T47D (cell line): ENCODE measurements at regions not wholly inside any gene's neighbourhood (a gene's known extent, or its start where the extent isn't known, plus 50 kb on each side); places are given as distances from the start of the nearest gene placed in this dataset.
"Not testable (repeated sequence)": the region's sequence is repeated elsewhere in the genome, so short reads cannot be mapped to it uniquely, and the experiment has no call there.

Experiments used
- DNase-seq, 2 experiments: peaks; one replicate each; pipeline versions ENCODE4 v3.0.0 to v3.0.0-alpha.2; 2011 to 2012; ENCODE audit warnings: low read depth in 1 of 2, low spot score in 1 of 2
- JUND ChIP-seq: IDR thresholded peaks from 2 replicates; pipeline ENCODE4 v1.6.1; 2012; ENCODE audit warnings: low read depth
- in situ Hi-C: cut with HindIII; loops from 2 replicates; pipeline ENCODE4 v1.10.0; 2016; ENCODE audit warnings: low sequenced_read_pairs, low pct_unique_long_range_greater_than_20kb

DNA sequence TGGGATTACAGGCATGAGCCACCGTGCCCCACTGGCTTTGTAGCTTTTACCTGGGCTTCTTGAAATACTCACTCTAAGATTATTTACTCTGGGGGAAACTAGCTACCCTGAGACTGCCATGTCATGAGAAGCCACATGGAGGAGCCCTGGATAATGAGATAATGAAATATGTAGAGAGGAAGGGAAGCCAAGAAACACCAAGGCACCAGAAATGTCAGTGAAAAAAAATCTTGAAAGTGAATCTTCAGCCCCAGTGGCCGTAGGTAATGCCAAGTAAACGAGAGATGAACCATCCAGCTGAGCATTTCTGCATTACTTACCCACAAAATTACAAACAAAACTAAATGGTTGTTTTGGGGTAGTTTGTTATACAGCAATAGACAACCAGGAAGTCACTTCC is 125.6 kb downstream of the APIP start:
- in situ Hi-C loops = no loop called here
- no peak for TF ChIP-seq JUND
- peak in 1 of 2 experiments; percentile 62 for DNase-seq

DNA sequence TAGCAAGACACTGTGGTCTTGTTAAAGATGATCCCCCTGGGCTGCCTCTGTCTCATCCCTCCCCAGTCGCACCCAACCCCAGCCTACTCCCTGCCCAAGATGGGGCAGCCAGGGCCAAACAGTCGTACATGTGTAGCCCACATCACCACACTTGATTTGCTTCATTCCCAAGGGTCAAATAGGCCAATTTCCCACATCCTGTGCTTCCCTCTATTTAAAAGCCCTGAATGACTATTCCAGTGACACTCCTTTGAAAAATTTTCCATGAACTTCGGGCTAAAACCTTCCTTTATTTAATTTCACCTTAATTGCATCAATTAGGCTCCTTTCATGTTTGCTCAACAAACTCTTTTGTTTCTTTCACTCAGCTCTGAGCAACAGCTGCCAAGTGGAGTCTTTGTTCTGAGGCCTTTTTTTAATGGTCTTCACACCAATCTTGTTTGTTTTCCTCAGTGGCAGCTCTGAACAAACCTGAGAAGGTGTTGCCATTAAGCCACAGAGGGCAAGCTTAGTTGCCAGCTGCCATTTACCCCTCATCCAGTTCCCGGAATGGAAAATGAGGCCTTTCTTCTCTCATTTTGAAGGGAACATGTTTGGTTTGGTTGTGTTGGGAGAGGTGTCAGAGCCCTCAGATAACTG is 126.9 kb downstream of the APIP start:
- no peak for TF ChIP-seq JUND
- in situ Hi-C loops = no loop called here
- no peak for DNase-seq

DNA sequence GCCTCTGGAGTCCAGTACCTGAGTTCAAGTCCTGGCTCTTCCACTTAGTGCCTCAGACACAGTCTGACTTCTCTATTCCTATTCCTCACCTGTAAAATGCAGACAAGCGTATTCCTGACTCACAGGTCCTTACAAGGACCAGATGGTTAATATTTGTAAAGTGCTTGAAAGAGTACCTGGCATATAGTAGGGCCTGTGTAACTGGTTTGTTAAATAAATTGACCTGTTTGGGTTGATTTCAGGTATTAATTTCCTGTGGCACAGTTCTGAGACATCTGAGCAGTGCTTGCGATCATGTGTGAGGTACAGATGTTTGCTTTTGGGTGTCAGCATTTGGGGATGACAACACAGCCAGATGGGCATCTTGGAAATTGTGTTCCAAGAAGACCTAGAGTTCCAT is 127.5 kb downstream of the APIP start:
- in situ Hi-C loops = no loop called here
- no peak for TF ChIP-seq JUND
- DNase-seq = peak in 1 of 2 experiments; percentile 61

DNA sequence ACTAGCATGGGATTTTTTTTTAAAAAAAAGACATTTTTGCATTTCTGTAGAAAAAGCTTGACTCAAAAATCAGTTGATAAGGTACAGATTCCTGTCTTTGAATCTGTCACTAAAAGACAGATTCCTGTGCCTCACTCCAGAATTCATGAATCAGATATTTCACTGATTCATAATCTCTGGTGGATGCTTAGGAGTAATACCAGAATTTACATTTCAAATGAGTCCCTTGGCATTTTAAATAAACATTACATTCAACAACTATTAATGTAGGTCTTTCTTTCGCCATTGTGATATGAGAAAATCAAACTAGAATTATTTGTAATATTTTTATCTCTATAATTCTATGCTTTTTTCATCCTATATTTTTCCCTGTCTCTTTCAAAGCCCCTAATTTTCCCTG is 128.3 kb downstream of the APIP start:
- no peak for TF ChIP-seq JUND
- no peak for DNase-seq
- in situ Hi-C loops = no loop called here

DNA sequence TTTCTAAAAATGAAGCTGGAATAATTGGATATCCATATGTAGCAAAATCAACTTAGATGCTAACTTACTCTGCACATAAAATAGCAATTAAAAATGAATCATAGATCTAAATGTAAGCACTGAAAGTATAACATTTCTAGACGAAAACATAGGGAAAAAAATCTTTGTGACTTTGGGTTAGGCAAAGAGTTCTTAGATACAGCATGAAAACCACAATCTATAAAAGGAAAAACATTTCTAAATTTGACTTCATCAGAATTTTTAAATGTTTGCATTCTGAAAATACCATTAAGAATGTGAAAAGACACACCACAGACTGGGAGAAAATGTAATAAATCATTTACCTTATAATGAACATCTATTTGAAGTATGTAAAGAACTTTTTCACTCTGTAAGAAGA is 128.8 kb downstream of the APIP start:
- DNase-seq = no peak
- in situ Hi-C loops = no loop called here
- TF ChIP-seq JUND = no peak

DNA sequence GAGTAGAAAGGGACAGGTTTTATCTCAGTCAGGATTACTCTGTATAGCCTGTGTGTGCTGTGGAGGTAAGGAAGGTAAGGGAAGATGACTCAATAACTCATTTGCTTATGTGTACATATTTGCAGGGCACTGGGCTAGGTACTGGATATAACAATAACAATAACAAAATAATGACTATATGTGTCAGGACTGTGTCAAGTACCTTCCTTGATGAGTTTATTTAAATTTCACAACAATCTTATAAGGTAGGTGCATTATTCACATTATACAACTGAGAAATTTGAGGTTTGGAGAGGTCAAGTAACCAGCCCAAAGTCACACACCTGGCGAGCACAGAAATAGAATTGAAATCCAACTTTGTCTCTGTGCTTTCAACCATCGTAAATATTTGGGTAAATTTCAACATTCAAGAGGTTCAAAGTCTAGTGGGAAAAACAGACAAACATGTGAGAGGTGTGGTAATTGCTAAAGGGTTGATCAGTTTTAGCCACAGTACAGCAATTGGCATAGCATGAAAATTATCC is 131.8 kb downstream of the APIP start:
- in situ Hi-C loops = no loop called here
- no peak for DNase-seq
- TF ChIP-seq JUND = no peak

DNA sequence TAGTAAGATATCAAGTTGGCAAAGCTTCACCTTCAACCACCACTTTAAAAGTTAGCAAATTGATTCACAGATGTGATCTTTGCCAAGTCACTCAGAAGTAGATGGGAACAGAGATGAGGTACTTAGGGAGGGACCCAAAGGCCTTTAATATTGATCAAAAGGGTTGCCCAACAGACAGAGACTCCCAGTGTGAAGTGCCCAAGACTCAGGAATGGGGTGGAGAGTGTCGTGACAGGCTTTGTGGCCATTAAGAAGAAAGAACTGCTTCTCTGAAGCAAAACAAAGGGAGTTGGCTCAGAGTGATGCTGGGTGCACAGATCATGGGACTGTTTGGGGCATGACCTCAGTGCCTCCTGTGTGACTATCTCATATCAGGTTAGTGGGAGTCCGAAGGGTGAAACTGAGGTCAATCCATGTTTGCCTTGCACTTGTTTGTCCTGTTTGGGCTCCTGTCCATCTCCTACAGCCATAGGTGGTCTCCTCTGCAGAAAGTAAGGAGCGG is 132.3 kb downstream of the APIP start:
- TF ChIP-seq JUND = no peak
- DNase-seq = no peak
- in situ Hi-C loops = no loop called here

DNA sequence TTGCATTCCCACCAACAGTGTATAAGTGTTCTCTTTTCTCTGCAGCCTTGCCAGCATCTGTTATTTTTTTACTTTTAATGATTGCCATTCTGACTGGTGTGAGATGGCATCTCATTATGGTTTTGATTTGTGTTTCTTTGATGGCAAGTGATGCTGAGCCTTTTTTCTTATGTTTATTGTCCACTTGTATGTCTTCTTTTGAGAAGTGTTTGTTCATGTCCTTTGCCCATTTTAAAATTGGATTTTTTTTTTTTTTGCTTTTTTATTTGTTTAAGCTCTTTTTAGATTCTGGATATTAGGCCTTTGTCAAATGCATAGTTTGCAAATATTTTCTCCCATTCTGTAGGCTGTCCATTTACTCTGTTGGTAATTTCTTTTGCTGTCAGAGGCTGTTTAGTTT is 134.4 kb downstream of the APIP start:
- in situ Hi-C loops, DNase-seq: not testable (repeated sequence)

DNA sequence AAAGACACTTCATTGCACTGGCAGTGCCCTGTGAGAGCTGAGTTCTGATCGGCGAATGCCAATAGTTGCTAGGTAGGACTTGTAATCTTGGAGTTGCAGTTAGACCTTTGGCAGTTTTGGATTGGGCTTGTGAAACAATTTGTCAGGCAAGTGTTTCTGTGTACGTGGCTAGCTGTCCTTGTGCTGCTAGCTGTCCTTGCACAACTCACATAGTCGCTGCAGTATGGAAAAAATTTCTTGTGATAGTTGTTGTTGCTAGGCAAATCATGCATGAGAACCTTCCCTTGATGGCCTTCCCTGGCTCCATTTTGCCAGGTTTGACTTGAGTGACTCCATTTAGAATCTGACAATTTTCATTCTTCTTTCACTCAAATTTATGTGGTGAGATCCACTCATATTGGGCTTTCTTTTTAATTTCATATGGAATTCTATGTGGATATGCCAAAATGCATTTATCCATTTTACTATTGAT is 140.7 kb downstream of the APIP start:
- DNase-seq = no peak
- TF ChIP-seq JUND = no peak
- in situ Hi-C loops = no loop called here

DNA sequence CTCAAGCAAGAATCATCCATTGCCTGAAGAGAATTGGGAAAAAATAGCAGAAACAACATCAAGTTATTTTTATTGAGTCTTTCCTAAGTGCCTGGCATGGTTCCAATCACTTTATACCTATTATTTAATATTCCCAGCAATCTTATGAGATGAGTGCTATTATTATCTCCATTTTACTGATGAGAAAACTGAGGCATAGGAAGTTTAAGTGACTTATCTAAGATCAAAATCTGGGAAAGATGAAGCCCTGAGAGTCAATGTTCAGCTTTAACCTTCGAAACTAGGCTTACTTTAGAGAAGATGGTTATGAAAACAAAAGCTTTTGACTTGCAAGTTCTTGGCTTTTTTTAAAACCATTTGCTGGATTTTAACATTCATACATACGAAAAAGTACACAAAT is 141.6 kb downstream of the APIP start:
- in situ Hi-C loops = no loop called here
- DNase-seq = no peak
- TF ChIP-seq JUND = no peak

DNA sequence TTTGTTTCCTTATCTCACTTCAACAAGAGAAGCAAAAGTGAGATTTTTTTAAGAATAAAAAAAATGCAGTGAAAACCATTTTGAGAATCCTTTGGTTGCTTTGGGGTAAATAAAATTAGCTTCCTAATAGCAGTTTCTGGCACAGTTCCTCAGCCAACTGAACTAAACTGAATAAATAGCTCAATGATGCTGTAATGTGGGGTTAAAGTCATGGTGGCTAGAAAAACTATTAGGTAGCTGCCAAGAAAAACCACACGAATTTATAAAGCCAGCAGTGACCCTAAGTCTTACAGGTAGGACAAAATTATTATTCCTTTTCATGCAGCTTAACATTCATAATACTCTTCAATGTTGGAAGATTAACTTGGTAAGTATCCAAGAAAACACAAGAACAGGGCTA is 142.4 kb downstream of the APIP start:
- in situ Hi-C loops = no loop called here

DNA sequence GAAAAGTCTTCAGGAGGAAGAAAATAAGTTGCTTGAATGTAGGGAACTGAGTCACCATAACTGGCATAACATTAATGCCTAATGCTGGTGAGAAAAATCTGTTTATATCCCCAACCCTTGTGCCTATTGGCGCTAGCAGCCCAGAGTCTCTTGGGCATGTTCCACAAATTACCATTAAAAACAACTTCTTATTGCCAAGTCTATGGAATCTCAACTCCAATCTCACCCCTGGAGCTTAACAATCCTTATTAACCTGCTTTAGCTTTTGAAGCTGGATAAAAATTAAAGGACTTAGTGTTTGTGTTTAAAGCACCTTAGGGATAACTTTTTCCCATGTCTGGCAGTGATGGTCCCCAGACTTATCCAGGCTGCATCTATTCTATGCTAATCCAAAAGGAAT is 143.0 kb downstream of the APIP start:
- in situ Hi-C loops = no loop called here
- peak in 1 of 2 experiments; percentile 55 for DNase-seq
- TF ChIP-seq JUND = peak; percentile 84

More for the DNA sequence above, 142.4 kb downstream of the APIP start:
- peak in 1 of 2 experiments; percentile 38 for DNase-seq
- TF ChIP-seq JUND = peak; percentile 24; the same call in 1 of the 2 replicates

DNA sequence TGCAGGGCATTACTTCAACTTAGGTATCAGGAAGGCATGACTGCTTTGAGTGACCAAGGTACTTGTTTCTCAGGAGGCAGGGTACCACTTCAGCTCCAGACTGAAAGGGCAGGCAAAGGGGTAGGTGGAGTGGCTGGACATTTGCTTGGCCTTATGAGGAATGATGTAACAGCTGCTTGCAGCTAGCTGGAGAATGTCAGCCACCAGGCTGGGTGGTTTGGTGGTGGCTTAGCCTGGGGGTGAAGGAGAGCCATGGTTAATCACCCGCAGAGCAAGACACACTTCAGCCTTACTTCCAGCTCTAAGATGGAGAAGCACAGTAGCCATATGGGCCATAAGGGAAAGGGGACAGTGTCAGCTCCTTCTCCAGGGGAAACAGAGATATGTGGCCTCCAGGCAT is 146.1 kb downstream of the APIP start:
- in situ Hi-C loops = no loop called here
- no peak for DNase-seq
- TF ChIP-seq JUND = no peak

DNA sequence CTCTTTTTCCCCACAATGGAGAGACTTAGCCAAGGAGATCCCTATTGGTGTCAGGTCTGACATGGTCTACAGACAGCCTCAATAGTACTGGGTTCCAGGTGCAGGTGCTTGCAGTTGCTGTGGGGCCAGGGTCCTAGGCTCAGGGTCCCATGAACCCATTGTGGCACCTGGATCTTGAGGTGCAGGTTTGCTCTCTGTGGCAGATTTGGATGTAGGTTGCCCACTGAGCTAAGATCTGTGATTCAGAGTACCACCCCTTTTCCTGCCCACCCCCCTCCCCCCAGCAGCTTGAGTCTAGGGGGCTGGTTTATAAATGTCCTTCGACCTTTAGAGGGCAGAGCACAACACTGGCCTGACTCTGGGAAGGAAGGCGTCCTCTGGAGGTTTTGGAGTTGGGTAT is 147.0 kb downstream of the APIP start:
- no peak for TF ChIP-seq JUND
- in situ Hi-C loops = no loop called here
- DNase-seq = no peak

DNA sequence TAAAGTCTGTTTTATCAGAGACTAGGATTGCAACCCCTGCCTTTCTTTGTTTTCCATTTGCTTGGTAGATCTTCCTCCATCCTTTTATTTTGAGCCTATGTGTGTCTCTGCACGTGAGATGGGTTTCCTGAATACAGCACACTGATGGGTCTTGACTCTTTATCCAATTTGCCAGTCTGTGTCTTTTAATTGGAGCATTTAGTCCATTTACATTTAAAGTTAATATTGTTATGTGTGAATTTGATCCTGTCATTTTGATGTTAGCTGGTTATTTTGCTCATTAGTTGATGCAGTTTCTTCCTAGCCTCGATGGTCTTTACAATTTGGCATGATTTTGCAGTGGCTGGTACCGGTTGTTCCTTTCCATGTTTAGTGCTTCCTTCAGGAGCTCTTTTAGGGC is 141.7 kb downstream of the EHF start:
- in situ Hi-C loops, DNase-seq: not testable (repeated sequence)
